GM12874 (cell line): ENCODE measurements at regions not wholly inside any gene's neighbourhood (a gene's known extent, or its start where the extent isn't known, plus 50 kb on each side); places are given as distances from the start of the nearest gene placed in this dataset.

Experiments used
- TF ChIP-seq, protein P1 (sequence below): IDR thresholded peaks from 2 replicates; pipeline ENCODE4 v1.5.1; 2011; ENCODE audit warnings: low read depth, mild to moderate bottlenecking, control low read depth, low read length, moderate library complexity; ENCODE audit not compliant: insufficient read depth

DNA sequence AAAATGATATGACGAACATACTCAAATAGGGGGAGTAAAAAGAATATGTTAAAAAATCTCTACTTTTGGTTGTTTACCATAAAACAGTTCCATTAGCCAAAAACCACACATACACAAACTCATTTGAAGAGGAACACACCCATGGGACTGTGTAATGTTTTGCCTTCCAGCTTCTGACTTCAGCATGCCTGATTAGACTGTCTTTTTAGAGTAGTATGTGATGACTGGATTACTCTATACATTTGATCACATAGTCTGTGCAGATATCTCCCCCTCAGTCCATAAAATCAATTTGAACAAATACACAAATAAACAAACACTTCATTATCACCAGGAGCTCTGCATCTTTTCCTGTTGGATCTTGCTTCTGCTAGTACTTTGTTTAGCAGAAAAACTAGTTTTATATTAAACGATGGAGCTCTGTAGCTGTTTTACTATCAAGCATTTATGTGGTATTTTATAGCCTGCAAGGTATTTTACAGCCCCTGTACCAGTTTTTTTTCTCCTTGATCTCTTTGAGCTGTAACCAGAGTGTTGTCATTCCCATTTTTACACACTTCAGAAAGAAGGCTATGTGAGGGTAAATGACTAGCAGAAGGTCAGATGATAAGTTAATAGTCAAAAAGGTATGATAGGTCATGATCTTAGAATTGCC lies 866.5 kb upstream of the MAP3K7 start:
- TF ChIP-seq, protein P1, sequence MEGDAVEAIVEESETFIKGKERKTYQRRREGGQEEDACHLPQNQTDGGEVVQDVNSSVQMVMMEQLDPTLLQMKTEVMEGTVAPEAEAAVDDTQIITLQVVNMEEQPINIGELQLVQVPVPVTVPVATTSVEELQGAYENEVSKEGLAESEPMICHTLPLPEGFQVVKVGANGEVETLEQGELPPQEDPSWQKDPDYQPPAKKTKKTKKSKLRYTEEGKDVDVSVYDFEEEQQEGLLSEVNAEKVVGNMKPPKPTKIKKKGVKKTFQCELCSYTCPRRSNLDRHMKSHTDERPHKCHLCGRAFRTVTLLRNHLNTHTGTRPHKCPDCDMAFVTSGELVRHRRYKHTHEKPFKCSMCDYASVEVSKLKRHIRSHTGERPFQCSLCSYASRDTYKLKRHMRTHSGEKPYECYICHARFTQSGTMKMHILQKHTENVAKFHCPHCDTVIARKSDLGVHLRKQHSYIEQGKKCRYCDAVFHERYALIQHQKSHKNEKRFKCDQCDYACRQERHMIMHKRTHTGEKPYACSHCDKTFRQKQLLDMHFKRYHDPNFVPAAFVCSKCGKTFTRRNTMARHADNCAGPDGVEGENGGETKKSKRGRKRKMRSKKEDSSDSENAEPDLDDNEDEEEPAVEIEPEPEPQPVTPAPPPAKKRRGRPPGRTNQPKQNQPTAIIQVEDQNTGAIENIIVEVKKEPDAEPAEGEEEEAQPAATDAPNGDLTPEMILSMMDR: no peak

DNA sequence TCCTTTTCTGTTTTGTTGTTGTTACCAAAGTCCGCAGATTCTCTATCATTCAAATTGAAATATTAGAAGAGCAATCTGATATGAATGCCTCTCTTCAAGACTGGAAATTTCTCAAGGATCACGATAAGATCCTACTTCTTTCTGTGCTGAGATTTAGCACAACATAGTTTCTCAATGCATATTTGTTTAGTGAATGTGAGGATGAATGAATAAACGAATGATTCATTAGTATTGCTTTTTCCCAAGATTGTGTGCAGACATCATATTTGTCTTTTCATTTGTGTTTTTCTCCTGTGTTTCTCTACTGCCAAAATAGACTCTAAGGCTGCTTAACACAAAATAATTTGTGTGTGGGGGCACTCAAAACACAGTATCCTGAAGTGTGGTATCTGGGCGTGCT lies 862.7 kb upstream of the MAP3K7 start:
- TF ChIP-seq, protein P1: no peak

DNA sequence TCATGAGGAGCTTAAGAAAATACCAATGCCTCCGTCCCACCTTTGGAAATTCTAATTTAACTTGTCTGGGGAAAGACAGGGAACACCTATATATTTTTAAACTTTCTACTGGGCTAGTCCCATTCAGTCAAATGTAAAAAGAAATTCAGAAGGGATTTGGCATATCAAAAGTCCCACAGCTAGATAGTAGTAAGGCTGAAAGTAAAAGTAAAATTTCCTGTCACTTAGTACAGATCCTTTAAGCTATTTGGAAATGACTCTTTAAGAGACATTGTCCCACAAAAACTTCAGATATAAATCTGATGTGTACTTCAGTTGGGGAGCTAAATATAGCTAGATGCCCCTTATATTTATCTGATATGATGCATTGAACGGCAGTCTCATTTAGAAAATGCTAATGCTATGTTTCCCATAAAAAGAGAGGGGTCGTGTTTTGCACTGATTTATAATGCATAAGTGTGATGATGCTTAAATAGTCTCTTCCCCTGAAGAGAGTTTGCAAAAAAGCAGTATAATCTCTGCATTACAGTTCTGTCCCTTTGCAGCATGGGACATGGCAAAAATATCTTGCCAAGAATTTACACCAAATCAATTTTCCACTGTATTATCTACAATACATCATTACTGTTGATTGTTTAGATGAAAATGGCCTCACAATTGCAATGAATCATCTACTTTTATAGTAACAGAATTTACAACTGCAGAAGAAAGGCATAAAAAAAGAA lies 860.8 kb upstream of the MAP3K7 start:
- TF ChIP-seq, protein P1: no peak

DNA sequence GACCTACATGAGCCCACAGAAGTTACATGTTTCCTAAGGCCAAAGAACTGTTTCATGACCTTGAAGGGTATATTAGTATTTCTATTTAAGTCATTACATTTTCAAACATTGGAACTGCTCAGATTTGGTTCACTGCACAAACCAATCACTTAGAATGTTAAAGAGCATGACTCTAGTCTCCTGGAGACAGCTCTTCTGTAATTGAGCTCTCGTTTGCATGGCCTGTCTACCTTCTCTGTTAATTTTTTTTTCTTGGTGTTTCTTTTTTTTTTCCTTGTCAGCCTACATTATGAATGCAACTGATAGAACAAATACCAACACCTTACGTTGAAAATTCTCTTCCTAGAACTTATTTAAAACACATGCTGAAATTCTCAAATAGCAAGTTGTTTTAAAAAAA lies 860.2 kb upstream of the MAP3K7 start:
- TF ChIP-seq, protein P1: no peak

DNA sequence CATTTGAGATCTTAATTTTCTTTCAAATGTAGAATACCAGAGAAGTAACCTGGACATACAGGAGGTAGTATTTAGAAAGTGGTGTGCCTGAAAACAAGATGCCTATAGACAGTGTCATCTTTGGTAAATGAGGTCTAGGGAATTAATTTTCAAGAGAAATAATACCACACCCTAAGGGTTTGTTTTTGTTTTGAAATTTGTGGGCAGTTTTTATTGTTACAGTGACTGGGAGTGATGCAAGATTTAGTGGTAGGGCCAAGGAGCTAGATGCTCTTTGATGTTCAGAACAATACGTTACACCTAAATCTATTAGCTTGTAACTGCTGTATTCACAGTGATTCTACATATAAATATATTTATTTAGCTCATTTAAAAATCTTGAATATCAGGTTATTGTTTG lies 856.5 kb upstream of the MAP3K7 start:
- TF ChIP-seq, protein P1: no peak

DNA sequence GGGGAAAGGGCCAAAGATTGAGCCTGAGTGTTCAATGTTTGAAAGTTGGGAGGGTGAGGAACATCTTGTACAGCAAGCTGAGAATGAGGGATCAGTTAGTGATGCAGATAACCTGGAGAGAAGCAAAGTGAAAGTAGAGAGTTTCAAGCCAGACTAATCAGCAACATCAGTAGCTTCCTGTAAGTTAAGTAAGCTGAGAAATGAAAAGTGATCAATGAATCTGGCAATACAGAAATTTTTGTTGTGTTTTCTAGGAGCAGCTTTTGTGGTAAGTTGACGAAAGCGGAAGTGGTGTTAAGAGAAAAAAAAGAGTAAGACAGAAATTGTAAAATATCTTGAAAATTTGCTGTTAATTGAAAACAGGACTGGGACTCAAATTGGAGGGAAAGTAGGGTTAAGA lies 855.5 kb upstream of the MAP3K7 start:
- TF ChIP-seq, protein P1: no peak

DNA sequence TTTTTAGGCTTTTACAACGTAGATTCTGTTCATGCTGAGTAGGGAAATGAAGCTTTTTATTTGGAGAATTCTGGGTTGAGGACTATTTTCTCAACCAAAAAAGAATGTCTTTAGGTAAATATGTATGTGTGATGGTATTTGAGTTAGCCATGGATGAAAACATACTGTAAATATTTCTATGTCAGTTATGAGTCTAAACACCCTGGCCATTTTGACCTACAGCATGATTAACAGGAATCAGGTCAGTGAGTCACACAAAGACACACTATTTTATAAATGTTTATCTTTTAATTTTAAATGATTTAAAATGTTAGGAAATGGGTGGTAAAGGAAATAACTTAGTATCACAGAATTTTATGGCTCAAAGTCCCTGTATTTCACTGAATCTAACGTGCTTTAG lies 851.7 kb upstream of the MAP3K7 start:
- TF ChIP-seq, protein P1: no peak
